ENCODE measurements at regions not wholly inside any gene's neighbourhood (a gene's known extent, or its start where the extent isn't known, plus 50 kb on each side); places are given as distances from the start of the nearest gene placed in this dataset.

GRCh38 chr7:63054191-63054661, 944.4 kb upstream of the ZNF722 start:
- TF ChIP-seq POLR2A (IDR thresholded peaks at IDR 0.05) (no peak), CTCF (IDR thresholded peaks at IDR 0.05) (no peak)
